ENCODE measurements at regions not wholly inside any gene's neighbourhood (a gene's known extent, or its start where the extent isn't known, plus 50 kb on each side); places are given as distances from the start of the nearest gene placed in this dataset.

DNA sequence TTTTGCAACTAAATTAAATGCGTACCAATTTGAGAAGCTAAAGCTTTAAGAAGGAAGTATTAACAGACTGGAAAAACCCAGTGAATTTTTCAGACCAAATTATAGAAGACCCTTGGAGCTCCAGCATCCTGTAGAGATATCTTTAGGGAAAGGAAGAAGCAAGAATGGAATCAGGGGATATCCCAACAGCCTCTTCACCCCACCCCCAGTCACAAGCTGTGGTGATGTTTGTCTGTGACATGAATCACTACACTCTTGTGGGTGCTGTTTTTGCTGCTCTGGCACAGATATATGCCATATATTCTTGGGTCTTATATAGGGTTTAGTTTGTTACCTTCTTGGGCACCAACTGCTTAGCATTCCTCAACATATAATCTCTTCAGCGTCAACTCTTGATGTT, 78.5 kb upstream of the BCL6 start:
- DNase-seq = no peak

DNA sequence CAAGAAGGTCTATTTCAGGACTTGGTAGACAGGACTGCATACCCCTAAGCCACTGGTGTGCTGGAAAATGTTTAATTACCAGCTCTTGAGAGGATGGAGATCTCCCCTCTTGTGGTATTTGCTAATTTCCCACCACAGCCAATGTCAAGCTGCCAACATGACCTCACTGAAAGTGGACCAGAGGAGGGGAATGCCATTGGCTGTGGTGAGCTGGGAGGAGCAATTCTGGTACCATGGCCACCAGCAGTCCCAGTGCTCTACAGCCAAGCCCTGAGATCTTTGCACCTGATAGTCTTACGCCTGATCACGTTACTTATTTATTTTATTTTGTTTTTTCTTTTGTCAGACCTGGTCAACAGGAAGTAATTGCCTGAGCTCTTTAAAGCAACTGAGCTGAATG, 82.5 kb upstream of the BCL6 start:
- no peak for DNase-seq

DNA sequence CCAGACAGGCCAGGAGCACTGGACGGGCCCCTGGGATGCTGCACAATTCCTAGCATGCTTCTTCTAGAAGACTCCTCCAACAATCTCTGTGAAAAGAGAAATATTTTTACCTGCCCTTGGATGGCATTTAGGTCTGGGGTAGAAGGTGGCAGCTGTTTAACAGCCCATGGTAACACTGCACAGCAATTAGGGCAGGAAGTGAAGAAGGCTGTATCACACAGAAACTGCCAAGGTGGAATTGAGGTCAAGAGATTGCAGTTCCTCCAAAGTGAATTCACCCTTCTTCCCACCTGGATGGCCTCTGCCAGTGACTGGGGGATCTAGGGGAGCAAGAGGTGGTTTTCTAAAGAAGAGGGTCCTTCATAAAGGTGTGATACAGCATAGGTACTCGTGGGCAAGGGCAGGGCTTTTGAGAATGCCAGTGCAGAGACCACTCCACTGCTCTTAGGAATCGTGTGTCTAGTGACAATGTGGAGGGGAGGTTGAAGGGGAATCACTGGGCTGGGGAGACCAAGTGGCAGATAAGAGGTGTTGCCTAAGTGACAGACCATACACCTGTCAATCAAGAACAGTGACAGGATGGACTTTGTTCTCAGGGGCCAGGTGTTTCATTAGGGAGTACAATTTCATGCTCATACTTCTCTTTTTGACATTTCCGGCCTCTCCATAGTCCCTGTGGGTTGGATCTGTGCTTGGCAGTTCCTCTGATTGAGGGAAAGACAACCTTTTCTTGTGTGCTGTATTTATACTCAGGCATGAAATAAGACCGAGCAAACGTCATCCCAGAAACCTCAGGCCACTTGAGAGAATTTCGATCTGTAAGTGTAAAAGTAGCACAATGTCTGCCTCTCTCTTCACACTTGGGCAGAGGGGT, 83.5 kb upstream of the BCL6 start:
- DNase-seq = peak in 1 of 2 donors; percentile 22

DNA sequence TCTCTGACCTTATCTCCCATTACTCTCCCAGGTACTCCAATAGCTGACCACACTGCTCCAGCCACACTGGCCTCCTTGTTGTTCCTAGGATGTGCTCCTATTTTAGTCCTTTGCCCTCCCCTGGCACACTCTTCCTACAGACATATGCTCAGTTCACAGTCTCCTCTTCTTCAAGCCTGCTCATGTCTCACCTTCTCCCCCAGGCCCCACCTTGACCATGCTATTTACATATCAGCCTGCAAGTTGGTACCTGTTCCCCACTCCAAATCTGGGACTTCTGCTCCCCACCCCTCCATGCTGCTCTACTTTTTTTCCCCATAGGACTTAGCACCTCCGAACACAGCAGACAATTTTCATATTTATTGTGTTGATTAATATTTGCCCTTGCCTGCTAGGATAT, 84.9 kb upstream of the BCL6 start:
- no peak for DNase-seq

DNA sequence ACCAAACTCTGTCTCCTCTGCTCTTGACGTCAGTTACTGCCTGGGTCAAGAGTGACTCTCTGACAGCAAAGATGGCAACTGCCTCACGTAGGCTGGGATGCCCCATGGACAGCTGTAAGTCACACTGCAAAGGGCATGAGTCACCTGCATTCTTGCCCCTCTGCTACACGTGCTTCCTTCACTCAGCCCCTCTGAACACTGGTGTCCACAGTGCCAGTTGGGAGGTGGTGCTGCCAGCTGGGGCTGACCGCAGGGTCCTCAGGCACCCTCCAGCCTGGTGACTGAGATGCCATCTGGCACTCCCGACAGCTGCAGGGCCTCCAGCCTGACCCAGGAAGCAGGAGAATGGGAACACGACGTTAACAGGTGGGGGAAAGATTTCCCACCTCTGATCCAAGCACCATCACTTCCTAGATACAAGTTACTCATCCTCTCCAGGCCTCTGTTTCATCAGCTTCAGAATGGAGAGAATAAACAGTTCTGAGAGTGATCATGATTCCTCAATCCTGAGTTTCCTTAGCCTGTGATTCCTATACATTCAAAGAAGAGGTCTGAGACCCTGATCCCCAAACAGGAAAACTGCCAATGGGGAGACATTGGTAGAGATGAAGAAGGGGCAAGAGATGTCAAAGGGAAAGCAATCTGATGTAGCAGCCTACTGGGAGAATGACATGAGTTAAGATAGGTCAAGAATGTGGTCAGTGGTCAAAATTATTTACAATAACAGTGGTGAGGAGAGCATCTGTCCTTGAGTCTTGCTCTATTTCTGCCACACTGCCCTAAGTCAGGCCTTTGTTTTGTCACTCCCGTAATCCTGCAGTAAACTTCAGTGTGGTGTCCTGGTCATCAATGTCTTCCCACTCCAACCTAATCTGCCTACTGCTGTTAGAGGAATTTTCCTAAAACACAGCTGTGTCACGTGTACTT, 86.1 kb upstream of the BCL6 start:
- no peak for DNase-seq

DNA sequence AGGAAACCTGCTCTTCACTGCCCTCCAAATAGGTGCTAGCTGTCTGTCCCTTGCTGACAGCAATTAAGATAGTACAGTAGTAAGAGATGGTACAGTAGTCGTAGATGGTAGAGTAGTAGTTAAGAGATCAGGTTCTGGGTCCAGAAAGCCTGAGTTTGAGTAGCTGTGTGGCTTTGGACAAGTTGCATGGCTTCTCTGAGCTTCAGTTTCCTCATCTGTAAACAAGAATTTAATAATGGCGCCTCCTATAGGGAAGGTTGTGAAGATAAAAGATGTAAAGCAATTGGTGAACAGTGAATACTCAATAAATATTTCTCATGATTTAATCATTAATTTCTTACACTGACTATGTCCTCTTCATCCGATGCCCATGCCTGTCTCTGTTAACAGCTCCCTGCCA, 86.9 kb upstream of the BCL6 start:
- peak in 1 of 2 donors; percentile 21 for DNase-seq

DNA sequence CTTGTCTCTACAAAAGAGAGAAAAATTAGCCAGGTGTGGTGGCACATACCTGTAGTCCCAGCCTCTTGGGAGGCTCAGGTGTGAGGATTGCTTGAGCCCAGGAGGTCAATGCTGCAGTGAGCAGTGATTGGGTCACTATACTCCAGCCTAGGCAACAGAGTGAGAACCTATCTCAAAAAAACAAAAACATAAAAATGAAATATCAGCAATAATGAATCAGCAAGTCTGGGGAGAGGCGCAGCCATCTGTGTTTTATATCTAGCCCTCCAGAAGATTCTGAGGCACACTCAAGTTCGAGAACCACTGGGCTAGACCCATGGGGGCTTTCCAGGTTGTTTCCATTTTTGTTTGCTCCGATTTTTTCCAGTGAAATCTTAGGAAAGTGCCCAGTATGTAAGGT, 88.1 kb upstream of the BCL6 start:
- no peak for DNase-seq

DNA sequence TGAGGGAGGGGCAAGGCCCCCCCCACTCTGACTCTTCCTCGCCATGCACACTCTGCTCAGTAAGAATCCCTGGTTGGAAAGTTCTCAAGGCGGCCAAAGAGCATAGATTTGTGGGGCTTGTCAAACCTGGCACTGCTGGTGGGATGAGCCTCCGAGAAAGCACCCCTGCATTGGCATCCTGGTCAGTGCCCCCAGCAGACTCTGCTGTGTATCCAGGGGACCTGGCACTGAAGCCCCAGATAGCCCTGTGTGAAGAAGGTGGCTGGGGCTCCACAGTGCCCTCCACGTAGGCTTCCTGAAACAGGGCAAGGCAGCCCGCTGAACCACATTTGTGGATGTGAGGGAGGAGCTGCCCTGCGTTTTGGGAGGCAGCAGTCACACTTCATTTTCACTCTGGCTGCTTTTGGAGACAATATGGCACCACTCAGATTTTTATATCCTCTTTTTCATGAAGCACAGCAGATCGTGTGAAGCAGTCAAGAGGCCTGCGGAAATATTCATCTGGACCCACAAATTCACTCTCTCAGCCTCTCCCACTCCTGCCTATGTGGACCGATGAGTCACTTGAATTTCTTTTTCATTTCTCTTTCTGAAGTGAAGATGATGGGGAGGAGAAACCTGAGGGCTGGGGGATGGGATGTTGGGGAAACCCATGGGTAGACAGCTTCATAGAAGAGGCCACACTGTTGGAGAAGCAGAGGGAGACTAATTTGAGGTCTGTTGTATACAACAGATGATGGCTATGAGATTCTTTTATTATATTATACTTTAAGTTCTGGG, 88.7 kb upstream of the BCL6 start:
- DNase-seq = no peak

DNA sequence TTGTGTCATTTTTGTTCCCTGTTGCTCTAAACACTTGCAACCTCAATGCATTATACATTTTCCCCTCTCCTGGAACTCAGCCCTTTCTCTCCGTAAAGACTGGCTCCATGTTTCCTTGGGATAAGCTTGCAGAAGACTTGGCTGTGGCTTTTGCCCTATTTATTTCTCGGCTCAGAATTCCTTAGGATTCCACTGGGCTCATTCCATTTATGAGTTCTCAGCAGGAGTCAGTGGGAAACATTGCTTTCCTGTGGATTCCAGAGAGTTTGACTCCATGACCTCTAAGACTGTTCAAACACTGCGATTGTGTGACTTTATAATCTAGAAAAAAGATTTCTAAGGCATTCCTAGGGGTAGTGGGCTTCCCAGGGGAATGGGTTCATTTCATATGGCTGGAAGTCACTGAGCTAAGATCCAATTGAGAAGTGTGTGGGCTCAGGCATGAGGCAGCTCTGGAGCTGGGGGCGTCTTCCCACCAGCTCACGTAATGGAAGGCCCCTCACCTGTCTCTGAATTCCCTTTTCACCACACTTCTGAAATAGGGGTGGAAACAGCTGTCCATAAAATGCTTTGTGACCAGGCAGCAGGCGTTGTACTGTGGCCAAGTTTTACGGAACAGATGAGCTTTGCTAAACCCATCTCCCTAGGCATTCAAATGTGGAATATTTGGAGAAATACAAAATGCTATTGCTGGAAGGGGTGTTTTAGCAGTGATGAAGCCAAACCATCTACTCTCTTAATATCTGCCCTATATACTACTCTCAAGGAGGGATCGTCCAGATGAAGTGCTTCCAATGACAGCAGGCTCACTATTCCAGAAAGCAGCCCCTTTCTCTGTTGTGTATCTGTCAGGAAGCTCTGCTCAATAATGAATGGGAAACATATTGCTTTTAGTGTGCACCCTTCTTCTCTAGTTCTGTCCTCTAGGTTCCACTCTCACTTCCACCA, 91.8 kb upstream of the BCL6 start:
- DNase-seq = no peak

DNA sequence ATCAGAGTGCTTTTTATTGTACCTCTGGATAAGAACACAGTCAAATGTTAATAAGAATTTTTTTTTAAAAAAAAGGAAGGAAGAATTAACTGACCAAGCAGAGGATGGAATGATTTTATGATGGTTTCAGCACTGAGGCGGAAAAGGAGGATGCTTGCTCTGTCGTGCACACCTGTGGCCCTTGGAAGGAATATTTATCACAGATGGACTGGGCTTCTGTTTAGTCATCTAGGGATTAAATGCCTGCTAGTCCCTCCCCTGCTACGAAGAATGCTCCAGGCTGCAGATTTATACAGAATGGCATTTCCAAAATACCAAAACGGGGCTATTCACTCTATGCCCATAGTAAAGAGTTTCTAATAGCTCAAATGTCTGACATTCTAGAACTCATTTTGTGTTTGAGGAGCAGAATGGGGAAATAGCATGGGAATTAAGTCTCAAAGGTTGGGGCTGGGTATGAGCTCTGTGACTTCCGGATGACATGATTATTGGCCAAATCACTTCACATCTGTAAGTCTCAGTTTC, 92.8 kb upstream of the BCL6 start:
- no peak for DNase-seq

DNA sequence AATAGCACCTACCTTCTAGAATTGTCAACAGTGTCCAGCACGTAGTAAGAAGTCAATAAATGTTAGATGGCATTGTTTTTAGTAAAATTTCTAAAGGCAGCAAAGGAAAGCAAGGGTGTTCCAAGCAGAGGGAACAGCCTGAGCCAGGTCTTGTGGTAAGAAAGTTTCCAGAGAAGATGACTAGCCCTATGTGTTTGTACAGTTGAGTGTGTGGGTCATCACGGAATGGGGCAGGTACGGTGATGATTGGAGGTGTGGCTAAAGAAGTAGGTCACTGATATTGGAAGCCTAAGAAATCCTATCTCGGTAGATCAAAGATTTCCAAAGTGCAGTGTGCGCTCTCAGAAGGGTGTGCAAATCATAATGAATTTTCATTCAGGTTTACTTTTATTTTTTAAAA, 94.2 kb upstream of the BCL6 start:
- DNase-seq = no peak

DNA sequence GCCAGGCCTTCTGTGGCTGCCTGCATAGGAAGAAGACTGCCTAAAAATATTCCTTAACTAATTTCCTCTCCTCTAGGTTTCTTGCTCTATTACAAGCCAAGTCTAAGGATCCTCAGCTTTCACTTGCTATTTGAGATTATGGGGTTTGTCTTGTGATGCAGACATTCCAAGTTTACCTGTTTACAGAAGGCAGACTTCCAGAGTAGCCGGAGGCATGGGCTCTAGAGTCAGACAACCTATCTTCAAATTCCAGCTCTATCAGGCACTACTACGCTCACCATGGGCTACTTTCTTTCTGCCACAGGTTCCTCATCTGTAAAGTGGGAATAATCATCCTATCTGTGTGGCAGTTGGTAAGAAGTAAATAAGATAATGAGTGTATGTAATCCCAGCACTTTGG, 95.6 kb upstream of the BCL6 start:
- no peak for DNase-seq

DNA sequence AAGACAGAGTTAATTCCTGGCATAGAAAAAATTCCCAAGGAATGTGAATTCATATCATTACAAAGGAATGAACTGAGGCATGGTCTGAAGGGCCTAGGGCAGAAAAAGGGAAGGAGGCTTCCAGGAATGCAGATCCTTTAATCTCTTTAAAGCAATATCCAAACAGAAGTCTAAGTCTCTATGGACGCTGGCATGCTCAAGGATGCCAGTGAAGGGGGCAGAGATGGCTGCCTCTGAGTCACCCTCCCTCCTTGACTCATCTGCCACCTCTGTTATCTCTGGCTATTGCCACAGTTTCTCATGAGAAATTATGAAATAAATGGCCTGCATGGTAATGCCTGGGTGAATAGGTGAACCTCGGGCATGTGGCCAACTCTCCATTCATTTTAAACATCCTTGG, 96.3 kb upstream of the BCL6 start:
- no peak for DNase-seq

DNA sequence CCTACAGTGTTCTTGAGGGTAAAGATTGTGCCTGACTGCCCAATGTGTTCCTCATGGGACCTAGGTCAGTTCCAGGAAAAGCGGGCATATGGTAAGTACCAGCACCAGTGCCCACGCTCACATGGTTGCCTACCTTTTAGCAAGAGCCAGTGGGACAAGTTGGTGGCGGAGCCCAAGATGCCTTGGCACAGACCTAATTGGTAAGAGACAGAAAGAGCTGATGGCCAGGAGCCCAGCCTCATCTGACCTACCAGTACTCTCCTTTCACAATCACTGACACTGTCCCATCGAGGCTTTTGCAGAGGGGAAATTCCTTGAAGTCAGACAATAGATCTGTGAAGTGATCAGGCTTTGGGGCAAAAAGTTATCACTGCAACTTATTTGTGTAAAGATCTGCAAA, 98.4 kb upstream of the BCL6 start:
- no peak for DNase-seq

DNA sequence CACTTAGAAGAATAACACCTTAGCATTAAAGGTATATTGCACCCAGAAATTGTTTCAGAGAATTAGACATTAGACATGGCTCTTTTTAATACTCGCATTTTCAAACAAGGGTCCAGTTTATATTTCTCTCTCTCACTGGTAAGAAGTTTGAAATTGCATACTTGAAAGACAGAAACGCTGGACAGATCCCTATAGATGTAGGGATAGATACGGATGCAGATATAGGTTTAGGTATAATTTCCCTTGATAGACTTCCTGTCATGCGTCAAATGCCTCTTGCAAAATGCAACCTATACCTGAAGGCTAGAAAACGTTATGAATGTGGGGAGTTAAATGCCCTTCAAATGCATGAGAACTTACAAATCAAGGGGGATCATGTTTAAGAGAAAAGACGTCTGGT, 99.4 kb upstream of the BCL6 start:
- no peak for DNase-seq

DNA sequence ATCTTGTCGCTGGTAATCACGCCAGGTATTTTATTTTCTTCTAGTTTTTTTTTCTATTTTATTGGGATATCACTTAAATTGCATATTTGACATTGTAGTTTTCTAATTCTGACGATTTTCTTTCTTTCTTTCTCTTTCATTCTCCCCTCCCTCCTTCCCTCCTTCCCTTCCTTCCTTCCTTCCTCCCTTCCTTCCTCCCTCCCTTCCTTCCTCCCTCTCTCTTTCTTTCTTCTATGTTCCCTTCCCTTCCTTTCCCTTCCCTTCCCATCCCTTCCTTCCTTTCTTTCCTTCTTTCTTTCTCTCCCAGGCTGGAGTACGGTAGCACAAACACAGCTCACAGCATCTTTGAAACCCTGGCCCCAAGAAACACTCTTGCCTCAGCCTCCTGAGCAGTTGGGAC, 100.6 kb upstream of the BCL6 start:
- no peak for DNase-seq

DNA sequence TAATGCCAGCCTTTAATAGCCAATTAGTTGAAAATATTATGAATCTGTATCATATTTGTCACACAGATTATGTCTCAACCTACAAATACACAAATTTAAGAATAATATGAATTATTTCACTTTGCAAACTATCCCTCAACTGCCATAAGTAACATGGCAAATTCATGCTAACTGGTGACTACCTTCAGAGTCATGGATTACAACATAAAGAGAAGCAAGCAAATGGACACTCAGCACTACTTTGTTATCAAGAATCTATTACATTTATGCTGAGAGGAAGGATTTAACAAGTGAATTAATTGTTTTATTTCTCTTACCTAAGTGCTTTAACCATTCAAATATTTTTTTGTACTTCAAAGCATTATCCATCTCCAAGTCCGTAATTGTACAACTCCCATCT, 103.1 kb upstream of the BCL6 start:
- DNase-seq = no peak

DNA sequence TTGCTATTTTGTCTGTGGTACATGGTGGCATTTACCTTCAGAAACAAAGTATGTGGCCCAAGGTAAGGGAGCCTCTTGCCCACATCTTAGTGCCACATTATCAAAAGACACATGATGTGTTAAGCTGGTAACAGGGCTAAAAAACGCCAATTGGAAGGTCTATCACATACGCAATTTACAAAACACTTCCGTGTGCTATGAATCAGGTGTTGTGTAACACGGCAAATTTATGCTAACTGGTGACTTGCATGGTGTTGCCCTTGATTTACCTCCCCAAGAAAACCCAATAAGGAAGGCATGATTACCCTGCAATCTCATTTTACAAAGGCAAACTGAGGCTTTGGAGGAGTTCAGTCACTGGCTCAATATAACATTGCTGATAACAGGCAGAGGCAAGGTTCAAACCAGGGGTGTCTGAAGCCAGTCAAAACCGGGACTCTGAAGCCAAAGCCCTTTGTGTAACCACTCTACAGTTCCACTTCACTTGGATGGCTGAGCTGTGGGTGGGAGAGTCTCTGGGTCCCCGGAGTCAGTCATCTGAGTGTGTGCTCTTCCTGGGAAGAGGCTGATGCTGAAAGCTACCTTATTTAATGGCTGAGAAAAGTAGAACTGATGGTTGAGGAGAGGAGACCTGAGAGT, 103.9 kb upstream of the BCL6 start:
- no peak for DNase-seq

DNA sequence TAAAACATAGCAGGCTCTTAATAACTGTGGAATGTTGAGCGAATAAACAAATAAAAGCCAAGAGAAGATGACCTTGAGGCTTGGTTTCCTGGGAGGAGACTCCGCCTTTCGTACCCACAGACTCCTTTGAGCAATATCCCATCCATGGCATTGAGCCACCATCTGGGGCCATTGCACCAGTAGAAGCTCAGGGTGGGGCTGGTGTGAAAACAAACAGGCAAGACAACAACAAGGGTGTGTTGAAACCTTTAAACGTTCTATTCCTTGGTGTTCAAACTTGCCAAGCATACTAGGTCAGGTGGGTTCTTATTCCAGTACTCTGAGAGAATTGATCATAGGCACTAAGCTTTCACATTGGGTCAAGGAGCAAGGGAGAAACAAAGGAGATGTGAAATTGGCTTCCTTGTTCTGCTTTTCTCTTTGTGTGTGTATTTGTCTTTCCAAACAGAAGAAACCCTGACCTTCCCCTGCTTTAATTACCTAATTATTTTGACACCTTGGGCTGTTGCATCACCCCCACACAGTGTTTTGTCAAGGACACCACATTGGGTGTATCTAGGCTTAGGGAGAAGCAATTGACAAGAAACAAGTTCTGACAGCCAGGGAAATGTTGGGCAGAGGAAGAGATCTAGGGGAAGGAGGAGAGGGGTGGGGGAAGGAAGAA, 105.1 kb upstream of the BCL6 start:
- no peak for DNase-seq

DNA sequence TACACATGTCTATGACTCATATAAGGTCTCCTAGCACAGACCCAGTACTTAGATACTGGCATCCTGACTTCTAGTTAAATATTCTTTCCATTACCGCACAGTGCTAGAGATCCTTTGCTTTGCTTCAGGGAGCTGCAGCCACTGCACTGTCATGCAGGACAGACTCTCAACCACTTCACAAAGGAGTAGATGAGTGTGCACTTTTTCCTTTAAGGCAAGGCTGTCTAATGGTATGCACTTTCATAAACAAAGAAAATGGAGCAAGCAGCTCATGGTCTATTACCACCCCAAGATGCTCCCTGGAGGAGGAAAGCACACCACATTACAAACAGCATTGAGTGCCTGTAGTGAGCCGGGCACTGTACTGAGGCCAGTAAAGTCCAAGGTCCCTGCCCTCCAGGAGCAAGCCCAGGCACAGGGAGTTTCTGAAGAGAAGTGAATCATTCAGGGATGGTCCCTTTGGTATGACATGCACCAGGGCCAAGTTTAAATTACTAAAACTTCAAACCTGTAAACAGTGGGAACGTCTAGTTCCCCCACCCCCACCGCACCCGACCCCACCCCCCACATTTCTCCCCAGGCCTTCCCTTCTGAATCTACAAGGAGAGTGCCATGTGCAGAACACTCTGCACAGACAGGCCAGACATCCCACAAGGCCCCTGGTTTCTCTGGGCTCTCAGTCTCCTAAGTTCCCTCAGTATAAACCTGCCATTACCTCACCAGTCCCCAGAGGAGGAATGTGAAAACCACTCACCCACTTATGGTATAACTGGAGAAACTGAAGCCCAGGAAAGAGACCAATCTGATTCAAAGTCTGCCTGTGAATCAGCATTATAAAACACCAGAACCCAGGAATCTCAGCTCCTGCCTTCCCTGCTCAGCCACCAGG, 107.8 kb upstream of the BCL6 start:
- DNase-seq = no peak
